ENCODE measurements at regions not wholly inside any gene's neighbourhood (a gene's known extent, or its start where the extent isn't known, plus 50 kb on each side); places are given as distances from the start of the nearest gene placed in this dataset.
A peak's percentile ranks its signal among the peaks of the same experiment; 100 is the strongest.

DNA sequence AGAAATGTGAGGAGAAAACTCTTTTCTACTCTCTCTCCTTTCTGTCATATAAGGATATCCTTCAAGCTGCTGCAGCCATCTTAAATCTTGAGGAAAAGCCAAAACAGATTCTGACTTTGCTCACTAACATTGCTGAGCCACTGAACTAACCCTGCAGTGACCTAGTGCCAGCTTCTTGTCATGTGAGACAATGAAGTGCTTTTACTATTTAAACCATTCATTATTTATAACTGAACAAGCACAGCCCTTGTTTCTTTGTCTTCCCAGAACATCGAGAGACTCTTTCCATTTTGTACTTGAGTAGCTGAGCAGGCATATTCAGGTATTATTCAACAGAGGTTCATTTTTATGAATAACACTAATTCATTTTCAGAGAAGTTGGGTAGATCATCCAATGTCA lies 455.0 kb upstream of the TMPO start:
- no peak for DNase-seq (ENCODE audit: low spot score)

DNA sequence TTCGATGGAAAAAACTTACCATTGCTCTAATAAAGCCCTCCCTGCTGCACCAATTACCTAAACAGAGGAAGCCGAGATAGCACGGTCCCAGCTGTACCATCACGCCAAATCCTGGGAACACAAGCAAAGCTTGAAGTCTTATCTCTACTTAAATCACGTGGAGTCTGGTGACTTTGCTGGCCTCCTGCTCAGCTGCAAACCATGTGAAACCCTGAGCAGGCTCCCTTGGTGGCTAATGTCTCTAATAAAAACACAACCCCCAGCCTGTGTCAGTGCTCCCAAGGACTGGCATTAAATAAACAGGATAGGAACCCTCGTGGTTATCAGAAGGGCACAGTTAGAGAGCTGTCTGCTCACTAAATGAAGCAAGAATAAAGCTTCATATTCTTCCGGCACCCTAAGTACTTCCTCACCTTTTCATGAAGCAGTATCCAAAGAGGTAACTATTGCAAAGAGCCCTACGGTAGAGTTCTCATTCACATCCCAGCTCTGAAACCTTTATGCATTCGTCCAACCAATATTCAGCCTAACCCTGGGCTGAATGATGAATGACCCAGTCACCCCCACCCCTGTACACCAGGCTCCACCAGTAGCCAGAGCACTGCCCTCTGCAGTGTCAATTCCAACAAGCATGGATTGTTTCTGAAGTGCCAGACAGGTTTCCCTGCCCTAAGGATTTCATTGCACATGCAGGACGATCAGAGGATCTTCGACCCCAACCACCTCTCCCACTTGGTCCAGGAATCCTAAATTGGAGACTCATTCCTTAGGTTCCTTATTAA lies 452.7 kb upstream of the TMPO start:
- DNase-seq (ENCODE audit: low spot score) = no peak

DNA sequence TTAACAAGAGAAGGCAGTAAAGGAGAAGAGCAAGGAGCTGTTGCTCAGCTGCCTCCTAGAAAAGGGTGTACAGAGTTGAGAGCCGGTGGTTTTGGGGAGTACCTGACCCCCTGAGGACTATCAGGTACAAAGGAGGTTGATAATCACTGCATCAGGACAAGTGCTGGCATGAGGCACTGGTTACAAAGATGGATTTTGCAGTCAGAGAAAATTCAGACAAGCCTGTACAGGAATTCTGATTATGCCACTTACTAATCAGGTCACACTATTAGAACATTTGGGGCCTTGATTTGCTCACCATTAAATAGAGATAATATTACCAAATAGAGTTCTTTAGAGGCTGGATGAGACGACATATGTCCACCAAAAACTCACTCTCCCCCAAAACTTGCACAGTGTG lies 450.9 kb upstream of the TMPO start:
- DNase-seq (ENCODE audit: low spot score) = no peak

DNA sequence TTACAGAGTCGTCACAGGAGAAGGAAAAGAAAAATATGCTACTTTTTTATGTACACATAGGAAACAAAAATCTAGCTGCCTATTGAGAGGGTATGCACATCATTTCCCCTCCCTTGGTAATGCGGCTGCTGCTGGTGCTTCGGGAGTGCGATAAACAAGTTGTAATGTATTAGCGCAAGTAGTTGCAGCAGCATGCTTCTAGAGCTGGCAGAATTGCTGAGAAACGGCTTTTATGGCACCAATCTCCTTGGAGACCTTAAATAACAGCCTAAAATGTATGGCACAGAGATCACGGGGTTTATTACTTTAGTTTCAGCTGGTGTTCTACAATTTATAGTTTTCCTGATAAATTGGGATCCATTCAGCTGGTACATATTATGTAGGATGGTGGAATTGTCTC lies 447.6 kb upstream of the TMPO start:
- no peak for DNase-seq (ENCODE audit: low spot score)

DNA sequence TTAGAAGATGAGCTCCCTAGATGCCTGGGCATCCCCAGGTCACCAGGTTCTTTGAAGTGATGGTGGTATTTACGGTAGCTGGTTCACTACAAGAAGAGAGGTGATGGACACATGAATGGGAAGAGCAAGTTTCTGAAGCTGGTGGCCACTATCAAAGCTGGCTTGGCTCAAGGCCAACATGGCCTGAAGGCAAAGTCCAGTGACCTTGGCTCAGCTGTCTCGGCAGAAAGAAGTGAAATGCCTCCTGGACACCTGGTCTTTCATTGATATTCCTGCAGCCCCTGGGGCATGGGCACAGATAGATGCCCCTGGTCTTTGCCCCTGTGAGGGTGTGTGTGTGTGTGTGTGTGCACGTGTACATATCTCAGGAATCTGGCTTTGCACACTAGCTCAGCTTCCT lies 441.8 kb upstream of the TMPO start:
- DNase-seq (ENCODE audit: low spot score) = no peak

DNA sequence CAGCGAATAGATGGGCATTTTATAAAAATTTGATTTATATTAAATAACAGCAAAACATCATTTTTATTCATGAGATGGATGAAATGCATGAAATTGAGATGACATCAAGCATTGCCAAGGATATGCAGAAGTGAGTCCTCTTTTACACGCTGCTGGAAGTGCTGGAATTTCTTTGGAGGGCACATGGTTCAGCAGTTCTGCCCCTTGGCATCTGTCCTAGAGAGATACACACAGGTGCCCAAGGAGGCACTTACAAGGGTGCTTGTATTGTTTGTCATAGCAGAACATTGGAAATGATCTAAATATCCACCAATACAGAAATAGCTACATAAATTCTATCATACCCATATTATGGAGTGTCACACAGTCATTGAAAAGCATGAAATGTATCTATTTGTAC lies 441.1 kb upstream of the TMPO start:
- no peak for DNase-seq (ENCODE audit: low spot score)

DNA sequence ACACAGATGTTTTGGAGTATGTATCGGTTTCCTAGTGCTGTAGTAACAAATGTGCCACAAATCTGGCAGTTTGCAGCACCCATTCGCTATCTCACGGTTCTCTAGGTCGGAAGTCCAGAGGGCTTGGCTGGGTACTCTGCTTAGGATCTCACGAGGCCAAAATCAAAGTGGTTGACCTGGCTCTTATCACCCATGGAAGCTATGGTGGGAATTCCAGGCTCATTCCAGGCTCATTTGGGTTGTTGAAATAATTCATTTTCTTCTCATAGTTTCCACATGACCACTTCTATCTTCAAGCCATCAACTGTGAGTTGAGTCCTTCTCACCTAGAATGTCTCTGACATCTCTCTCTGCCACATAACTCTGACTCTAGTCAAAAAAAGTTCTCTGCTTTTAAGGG lies 431.0 kb upstream of the TMPO start:
- no peak for DNase-seq (ENCODE audit: low spot score)

DNA sequence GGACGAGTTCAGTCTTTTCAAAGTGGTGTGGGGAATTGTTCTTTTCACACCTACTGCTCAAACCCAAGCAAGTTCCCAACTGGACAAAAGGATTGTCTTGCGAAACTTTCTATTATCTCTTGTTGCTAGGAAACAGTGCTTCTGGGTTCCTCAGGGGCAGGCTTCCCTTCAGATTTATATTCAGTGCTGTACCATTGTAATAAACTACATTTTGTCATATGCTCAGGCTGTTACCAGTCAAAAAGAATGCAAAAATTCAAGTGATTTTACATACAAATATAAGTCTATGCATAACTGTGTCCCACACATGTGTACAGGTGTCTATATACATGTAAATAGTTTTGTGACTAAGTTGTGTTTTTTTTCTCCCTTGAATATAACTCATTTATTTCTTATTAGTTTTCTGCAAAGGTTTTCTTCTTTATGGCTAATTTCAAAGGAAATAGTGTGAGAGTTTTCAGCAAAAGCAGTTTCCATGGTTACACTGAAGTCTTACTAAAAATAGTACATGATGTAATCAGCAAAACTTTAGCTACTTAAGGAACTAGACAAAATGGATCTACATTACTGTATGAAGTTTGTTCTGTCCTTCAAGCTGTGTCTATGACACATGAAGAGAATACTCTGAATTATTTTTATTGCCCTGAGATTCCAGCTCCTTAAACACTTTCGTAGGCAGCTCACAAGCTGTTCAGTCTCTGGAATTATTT lies 430.2 kb upstream of the TMPO start:
- DNase-seq (ENCODE audit: low spot score) = no peak

DNA sequence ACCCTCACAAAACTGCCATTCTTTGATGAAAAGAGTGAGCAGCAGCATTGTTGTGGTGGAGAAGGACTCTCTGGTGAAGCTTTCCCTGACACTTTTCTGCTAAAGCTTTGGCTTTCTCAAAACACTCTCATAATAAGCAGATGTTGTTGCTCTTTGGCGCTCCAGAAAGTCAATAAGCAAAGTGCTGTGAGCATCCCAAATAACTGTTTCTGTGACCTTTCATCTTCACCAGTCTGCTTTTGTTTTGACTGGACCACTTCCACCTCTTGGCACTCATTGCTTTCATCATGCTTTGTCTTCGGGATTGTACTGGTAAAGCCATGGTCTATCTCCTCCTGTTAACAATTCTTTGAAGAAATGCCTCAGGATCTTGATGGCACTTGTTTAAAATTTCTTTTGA lies 424.7 kb upstream of the TMPO start:
- DNase-seq (ENCODE audit: low spot score) = no peak

DNA sequence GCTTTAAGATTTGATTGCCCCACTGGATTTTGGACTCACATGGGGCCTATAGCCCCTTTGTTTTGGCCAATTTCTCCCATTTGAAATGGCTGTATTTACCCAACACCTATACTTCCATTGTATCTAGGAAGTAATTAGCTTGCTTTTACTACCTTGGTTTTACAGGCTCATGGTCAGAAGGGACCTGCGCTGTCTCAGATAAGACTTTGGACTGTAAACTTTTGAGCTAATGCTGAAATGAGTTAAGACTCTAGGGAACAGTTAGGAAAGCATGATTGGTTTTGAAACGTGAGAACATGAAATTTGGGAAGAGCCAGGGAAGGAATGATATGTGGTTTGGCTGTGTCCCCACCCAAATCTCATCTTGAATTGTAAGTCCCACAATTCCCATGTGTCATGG lies 419.0 kb upstream of the TMPO start:
- DNase-seq (ENCODE audit: low spot score) = no peak

DNA sequence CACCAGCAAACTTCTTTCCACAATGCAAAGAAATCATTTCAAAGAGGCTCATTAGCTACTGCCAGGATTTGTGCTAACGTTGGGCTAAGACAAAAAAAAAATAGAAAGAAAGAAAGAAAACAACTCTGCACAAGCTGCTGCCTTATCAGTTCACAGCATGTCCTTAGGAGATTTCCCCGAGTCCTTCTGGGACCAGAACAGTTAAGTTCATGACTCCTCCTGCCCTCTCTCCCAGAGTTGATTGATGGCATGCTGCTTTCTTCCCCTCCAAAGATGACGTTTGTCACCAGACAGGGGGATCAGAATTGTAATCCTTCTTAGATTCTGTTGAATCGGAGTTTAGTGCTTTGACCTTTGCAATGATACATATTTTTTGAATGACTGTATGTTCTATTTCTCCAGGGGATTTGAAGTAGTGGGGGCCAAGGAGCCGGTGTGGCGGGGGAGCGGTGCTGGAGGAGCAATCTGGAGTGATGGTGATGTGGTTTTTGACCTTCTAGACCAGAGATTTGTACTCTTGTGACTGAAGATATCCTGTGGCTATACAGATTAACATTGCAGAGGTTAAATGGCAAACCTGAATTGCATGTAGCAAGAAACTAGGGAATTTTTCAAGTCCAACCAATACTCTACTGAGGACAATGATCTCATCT lies 409.2 kb upstream of the TMPO start:
- no peak for DNase-seq (ENCODE audit: low spot score)

DNA sequence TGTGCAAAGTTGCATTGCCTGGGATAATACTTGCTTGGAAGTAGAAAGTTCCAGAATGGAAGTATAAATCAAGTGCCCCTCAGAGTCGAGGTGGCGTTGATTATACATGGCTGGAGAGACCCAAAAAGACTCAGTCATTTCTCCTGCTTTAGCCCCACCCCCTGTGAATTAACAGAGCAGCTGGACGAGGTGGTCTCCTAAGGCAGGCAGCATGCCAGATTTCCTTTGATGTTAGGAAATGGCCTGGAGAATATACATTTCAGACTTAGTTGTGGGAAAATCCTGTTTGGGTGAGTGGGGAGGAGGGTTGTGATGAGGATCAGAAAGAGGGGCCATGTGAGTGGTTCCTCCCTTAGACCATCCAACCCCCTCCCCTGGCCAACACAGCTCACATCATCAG lies 406.1 kb upstream of the TMPO start:
- no peak for DNase-seq (ENCODE audit: low spot score)

DNA sequence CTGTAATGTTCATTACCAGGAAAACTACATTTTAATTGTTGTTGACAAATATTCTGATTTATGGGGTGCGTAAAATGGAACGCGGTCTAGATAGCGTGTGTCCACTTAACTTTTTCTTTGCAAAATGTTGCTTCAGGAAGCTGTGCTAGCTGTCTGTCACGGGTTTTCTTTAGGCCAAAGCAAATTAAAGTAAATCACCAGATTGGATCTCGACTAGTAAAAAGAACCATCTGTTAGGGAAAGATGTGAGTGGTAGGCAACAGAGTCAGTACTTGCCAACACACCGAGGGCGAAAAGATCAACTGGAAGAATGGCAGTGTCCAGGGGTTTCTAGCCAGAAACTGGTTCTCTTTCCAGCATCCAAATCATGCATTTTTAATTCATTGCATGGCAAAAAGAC lies 404.9 kb upstream of the TMPO start:
- no peak for DNase-seq (ENCODE audit: low spot score)

DNA sequence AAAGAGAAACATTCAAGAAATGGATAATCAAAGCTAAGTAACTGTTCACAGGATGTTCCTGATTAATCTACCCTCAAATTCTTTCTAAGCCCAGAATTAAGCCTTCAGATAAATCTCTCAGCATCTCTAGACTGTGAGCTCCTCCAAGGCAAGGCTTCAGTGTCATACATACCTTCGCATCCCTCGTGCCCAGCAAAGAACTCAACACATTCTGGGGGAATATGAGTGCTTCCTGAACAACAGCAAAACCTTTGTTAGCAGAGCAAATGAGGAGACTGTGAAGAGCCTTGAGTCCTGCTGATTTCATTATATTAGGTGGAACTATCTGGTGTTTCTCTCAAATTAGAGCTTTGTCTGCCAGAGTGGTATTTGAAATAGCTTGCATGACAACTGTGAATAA lies 401.8 kb upstream of the TMPO start:
- DNase-seq (ENCODE audit: low spot score) = no peak

DNA sequence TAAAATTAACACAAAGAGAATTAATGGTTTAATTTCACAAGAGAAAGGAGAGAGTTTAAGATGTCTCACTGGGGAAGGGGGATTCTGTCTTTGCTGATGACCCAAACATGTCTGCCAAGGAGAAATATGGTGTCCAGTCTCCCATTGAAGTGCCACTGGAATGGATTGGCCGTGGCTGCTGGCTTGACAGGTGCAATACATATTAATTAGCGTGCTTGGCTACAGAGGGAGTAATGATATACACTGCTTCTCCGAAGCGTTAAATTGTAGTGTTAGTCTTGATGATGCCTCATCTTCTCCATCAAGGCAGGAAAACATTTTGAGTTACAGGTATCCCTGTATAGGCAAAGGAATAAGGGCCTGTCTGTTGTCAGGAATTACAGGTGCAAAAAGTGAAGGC lies 393.4 kb upstream of the TMPO start:
- no peak for DNase-seq (ENCODE audit: low spot score)

DNA sequence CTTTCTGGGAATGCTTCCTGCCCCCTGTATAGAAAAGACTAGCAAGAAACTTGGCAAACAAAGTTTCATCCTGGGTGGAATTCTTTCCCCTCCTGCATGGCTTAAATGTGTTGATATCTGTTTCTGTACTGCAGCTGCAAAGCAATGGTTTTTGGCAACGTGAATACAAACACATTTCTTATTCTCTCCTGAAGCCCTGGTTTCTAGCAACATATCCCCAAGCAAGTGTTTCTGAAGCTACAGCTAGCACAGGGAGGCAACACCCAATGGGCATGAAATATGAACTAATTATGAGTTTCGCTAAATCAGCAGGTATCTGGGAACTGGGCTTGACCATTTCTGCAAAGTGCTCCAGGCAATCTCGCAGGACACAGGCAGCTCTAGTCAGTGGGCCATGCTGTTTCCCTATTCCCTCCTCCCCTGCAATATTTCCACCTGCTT lies 392.3 kb upstream of the TMPO start:
- DNase-seq (ENCODE audit: low spot score) = no peak

DNA sequence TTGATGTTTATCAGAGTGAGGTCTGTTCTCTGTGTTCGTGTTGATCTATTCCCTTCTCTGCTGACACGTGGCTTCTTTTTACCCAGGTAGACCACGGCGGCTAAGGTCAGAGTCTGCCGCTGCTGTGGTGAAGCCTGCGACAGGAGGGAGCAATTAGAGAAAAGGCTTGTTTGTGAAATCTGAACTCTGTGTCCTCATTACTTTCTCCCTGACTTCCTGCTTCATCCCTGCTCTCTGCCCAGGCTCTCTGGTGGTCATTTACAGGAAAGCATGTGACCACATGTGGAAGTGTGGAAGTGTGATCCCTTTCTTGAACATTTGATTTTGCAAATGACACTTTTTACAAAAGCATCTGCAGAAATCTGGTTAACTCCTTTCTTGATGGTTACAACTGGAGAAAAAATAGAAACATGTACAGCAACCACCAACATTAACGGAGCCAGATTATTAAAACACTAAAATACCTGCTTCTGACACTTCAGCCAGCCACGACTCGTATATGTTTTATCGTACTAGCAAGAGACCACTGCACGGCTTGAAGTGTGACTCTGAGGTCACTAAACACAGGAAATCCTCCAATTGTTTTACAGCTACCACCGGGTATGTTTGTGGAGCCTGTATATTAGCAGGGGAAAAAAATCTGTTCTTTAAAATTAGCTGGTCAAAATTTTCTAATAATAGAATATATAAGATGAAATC lies 388.6 kb upstream of the TMPO start:
- DNase-seq (ENCODE audit: low spot score) = peak; percentile 44

DNA sequence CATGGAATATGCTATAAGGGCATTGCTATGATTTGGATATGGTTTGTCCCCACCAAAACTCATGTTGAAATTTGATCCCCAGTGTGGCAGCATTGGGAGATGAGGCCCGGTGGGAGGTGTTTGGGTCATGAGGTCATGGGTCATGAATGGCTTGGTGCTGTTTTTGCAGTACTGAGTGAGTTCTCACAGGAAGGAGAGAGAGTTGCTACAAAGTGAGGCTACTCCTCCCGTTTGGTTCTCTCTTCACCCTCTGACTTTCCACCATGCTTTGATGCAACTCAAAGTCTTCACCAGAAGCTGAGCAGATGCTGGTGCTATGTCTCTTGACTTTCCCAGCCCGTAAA lies 388.1 kb upstream of the TMPO start:
- DNase-seq (ENCODE audit: low spot score) = no peak

DNA sequence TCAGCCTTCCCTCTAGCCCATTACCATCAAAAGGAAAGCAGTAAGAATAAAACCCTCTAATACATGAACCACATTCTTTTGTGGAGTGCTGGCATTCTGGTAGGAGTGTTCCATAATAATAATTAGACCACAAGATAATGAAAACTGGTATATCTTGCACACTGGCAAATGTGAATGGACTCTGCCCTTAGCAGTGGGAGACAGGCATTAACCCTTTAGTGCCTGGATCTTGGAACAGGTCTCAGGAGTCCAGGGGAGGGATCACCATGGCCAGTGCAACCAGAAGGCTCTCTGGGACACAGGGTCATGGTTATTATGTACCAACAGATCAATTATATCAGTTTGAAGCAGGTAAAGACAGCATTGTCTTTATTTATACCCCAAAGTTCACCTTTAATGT lies 387.5 kb upstream of the TMPO start:
- no peak for DNase-seq (ENCODE audit: low spot score)

DNA sequence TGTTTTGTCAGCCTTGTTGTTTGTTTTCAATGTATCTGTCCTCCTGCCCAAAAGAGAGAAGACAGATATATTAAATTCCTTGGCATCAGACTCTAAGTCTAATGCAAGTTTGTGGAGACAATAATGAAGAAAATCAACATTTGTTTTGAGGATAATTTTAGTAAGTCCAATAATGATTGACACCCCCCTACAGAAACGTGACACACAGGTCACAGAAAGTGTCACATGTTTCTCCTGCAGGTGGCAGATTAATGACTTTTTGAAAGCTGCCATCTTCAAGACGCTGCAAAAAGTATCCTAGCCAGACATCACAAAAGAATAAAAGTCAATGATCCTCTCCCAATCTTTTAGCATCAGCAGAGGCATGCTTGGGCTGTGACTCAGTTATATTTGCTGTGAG lies 378.8 kb upstream of the TMPO start:
- no peak for DNase-seq (ENCODE audit: low spot score)

DNA sequence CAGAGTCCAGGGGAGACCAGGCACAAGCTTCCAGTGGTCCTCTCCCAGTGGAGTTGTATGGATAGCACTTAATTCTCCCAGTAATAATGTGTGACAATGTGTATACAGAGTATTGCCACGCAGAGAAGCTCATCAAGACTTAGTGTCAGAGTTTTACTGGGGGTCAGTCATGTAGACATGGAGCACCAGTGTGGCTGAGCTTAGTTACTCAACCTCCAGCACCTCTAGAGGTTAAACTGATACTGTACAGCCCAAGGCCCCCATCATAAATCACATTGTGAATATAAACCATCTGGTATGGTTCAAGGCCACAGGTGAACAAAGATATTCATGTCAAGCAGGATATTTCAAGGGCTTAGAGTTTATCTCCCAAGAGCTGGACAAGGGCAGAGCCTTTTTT lies 378.1 kb upstream of the TMPO start:
- DNase-seq (ENCODE audit: low spot score) = no peak

DNA sequence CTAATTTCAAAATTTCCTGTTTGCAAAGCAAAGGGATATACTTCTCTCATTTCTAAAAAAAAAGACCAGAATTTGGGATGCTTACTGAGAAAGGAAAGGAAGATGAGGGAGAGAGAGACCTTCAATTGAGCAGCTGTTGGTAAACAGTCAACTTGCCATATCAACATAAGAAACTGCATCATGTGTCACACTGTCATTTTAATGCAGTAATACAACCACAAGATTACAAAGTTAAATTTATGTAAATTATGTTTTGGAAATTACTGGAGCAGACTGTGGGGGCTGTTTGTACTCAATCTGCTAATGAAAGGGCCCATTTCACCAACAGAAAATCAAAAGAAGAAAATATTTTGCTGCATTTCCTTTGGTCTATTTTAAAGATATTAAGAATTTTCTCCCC lies 370.4 kb upstream of the TMPO start:
- no peak for DNase-seq (ENCODE audit: low spot score)

DNA sequence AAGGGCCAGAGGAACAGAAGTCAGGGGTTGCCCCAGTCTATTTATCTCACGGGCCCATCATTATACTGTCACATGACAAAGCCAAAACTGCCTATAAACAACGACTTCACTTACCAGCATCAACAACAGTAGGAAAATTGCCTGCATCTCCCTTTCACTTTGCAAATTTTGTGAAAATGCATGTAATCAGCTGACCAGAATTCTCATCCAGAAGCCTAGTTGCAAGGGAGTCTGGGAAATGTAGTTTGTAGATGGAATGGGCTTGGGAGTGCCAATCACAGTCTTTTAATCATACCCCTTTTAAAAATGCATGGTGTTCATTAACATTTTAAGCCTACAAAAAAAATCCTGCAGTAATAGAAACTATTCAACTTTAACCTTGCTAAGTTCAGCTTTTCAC lies 369.3 kb upstream of the TMPO start:
- no peak for DNase-seq (ENCODE audit: low spot score)

Measured in SW480 (cell line).